ENCODE measurements at regions not wholly inside any gene's neighbourhood (a gene's known extent, or its start where the extent isn't known, plus 50 kb on each side); places are given as distances from the start of the nearest gene placed in this dataset.
A peak's percentile ranks its signal among the peaks of the same experiment; 100 is the strongest.
"Not testable (repeated sequence)": the region's sequence is repeated elsewhere in the genome, so short reads cannot be mapped to it uniquely, and the experiment has no call there.

- DNase-seq (ENCODE audit: low spot score): no peak
Measured at GRCh38 chr9:110025551-110026170, 182.3 kb downstream of the C9orf152 start.

GRCh38 chr9:110027671-110028081 lies 180.3 kb downstream of the C9orf152 start:
- DNase-seq (ENCODE audit: low spot score): no peak

GRCh38 chr9:110028271-110028670 lies 179.7 kb downstream of the C9orf152 start:
- DNase-seq (ENCODE audit: low spot score): no peak

GRCh38 chr9:110028676-110029075 lies 179.3 kb downstream of the C9orf152 start:
- no peak for DNase-seq (ENCODE audit: low spot score)

- DNase-seq (ENCODE audit: low spot score): peak; percentile 36
Measured at GRCh38 chr9:110029429-110029955, 178.5 kb downstream of the C9orf152 start.

GRCh38 chr9:110029956-110030480 lies 177.9 kb downstream of the C9orf152 start:
- DNase-seq (ENCODE audit: low spot score): no peak

GRCh38 chr9:110030632-110031031 lies 177.3 kb downstream of the C9orf152 start:
- DNase-seq (ENCODE audit: low spot score): no peak

- DNase-seq (ENCODE audit: low spot score): no peak
Measured at GRCh38 chr9:110031511-110032173, 176.3 kb downstream of the C9orf152 start.

GRCh38 chr9:110032532-110032931 lies 175.4 kb downstream of the C9orf152 start:
- not testable (repeated sequence) for DNase-seq (ENCODE audit: low spot score)

GRCh38 chr9:110033869-110034268 lies 174.1 kb downstream of the C9orf152 start:
- DNase-seq (ENCODE audit: low spot score): no peak

GRCh38 chr9:110036286-110036685 lies 171.7 kb downstream of the C9orf152 start:
- DNase-seq (ENCODE audit: low spot score): no peak

GRCh38 chr9:110040788-110041187 lies 167.2 kb downstream of the C9orf152 start:
- no peak for DNase-seq (ENCODE audit: low spot score)

- DNase-seq (ENCODE audit: low spot score): no peak
Measured at GRCh38 chr9:110041452-110041851, 166.5 kb downstream of the C9orf152 start.

- no peak for DNase-seq (ENCODE audit: low spot score)
Measured at GRCh38 chr9:110047232-110047954, 160.6 kb downstream of the C9orf152 start.

- DNase-seq (ENCODE audit: low spot score): no peak
Measured at GRCh38 chr9:110047955-110048402, 160.0 kb downstream of the C9orf152 start.

GRCh38 chr9:110048403-110048975 lies 159.5 kb downstream of the C9orf152 start:
- DNase-seq (ENCODE audit: low spot score): no peak

- no peak for DNase-seq (ENCODE audit: low spot score)
Measured at GRCh38 chr9:110048976-110049698, 158.8 kb downstream of the C9orf152 start.

GRCh38 chr9:110049699-110050450 lies 158.1 kb downstream of the C9orf152 start:
- no peak for DNase-seq (ENCODE audit: low spot score)

GRCh38 chr9:110050925-110051355 lies 157.0 kb downstream of the C9orf152 start:
- DNase-seq (ENCODE audit: low spot score): no peak

- DNase-seq (ENCODE audit: low spot score): no peak
Measured at GRCh38 chr9:110056062-110056461, 151.9 kb downstream of the C9orf152 start.
